ENCODE measurements at regions not wholly inside any gene's neighbourhood (a gene's known extent, or its start where the extent isn't known, plus 50 kb on each side); places are given as distances from the start of the nearest gene placed in this dataset.

DNA sequence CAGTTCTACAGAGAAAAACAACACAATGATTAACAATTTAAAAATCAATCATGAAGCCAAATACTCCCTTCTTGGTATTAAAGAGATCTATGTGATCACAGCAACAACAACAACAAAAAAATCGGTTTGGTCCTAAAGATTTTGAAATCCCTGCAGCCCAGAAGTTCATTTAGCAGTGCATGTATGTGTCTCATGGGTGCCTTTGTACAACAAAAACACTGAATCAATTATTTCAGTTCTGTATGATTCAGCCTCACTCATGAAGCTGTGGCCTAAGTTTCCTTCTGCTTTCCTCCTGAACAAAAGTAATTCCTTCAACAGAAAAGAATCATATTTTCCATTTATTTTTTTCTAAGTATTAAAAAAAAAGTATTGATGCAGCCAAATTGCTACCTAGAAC is 393.4 kb upstream of the NDST3 start:
- TF ChIP-seq, protein P1, sequence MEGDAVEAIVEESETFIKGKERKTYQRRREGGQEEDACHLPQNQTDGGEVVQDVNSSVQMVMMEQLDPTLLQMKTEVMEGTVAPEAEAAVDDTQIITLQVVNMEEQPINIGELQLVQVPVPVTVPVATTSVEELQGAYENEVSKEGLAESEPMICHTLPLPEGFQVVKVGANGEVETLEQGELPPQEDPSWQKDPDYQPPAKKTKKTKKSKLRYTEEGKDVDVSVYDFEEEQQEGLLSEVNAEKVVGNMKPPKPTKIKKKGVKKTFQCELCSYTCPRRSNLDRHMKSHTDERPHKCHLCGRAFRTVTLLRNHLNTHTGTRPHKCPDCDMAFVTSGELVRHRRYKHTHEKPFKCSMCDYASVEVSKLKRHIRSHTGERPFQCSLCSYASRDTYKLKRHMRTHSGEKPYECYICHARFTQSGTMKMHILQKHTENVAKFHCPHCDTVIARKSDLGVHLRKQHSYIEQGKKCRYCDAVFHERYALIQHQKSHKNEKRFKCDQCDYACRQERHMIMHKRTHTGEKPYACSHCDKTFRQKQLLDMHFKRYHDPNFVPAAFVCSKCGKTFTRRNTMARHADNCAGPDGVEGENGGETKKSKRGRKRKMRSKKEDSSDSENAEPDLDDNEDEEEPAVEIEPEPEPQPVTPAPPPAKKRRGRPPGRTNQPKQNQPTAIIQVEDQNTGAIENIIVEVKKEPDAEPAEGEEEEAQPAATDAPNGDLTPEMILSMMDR (IDR thresholded peaks at IDR 0.05; ENCODE audit: low read depth, low read length, missing control alignments) = no peak
- in situ Hi-C loops (cut with HindIII; ENCODE audit: low pct_ligation_motif_present, low sequenced_read_pairs) = no loop called here
- DNase-seq = no peak
- Histone ChIP-seq H3K4me3 (ENCODE audit: low read depth, low read length) (no peak overlapping the region), H3K27ac (no peak overlapping the region), H3K36me3 (replicated peaks) (no peaks in the 10 kb centered on the region), H3K27me3 (replicated peaks) (no peaks in the 10 kb centered on the region)

- Histone ChIP-seq H3K27me3 (replicated peaks) (no peaks in the 10 kb centered on the region), H3K4me3 (ENCODE audit: low read depth, low read length) (no peak overlapping the region), H3K27ac (no peak overlapping the region), H3K36me3 (replicated peaks) (no peaks in the 10 kb centered on the region)
- DNase-seq = no peak
- in situ Hi-C loops (cut with HindIII; ENCODE audit: low pct_ligation_motif_present, low sequenced_read_pairs) = no loop called here
- TF ChIP-seq, protein P1 (IDR thresholded peaks at IDR 0.05; ENCODE audit: low read depth, low read length, missing control alignments) = no peak
Observed at GRCh38 chr4:117641519-117641918, 392.8 kb upstream of the NDST3 start.

DNA sequence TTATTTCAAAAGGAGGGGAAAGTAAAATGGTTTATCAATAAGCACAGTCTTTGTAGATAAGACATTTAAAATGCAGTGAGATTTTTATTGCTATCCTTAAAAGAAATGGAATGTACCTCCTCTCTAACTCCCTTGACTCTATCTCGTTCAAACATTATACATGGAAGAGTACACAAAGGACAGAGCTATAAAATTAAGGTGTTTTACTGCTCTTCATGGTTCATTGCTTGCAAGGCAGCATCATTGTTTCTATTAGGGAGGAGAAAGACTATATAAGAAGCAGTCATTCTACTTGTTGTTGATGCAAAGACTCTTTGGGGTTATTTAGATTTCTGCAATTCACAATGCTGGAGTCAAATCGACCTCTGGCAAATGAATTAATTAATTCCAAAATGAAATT is 380.2 kb upstream of the NDST3 start:
- H3K36me3 ChIP-seq (replicated peaks) = no peaks in the 10 kb centered on the region
- TF ChIP-seq, protein P1 (IDR thresholded peaks at IDR 0.05; ENCODE audit: low read depth, low read length, missing control alignments) = no peak
- DNase-seq = no peak
- no peak overlapping the region for H3K4me3 ChIP-seq (ENCODE audit: low read depth, low read length)
- no peak overlapping the region for H3K27ac ChIP-seq
- H3K27me3 ChIP-seq (replicated peaks) = no peaks in the 10 kb centered on the region
- in situ Hi-C loops (cut with HindIII; ENCODE audit: low pct_ligation_motif_present, low sequenced_read_pairs) = no loop called here

- no peak for DNase-seq
- no peaks in the 10 kb centered on the region for H3K36me3 ChIP-seq (replicated peaks)
- H3K27me3 ChIP-seq (replicated peaks) = no peaks in the 10 kb centered on the region
- no peak overlapping the region for H3K27ac ChIP-seq
- TF ChIP-seq, protein P1 (IDR thresholded peaks at IDR 0.05; ENCODE audit: low read depth, low read length, missing control alignments) = no peak
- no peak overlapping the region for H3K4me3 ChIP-seq (ENCODE audit: low read depth, low read length)
- in situ Hi-C loops (cut with HindIII; ENCODE audit: low pct_ligation_motif_present, low sequenced_read_pairs) = no loop called here
Observed at GRCh38 chr4:117660668-117661067, 373.6 kb upstream of the NDST3 start.

GRCh38 chr4:117661091-117662072 is 372.9 kb upstream of the NDST3 start:
- TF ChIP-seq, protein P1 (IDR thresholded peaks at IDR 0.05; ENCODE audit: low read depth, low read length, missing control alignments) = no peak
- Histone ChIP-seq H3K4me3 (ENCODE audit: low read depth, low read length) (no peak overlapping the region), H3K27me3 (replicated peaks) (no peaks in the 10 kb centered on the region), H3K36me3 (replicated peaks) (no peaks in the 10 kb centered on the region), H3K27ac (no peak overlapping the region)
- in situ Hi-C loops (cut with HindIII; ENCODE audit: low pct_ligation_motif_present, low sequenced_read_pairs) = no loop called here
- no peak for DNase-seq
